Upper lobe of left lung (tissue), 4 donors: ENCODE measurements at regions not wholly inside any gene's neighbourhood (a gene's known extent, or its start where the extent isn't known, plus 50 kb on each side); places are given as distances from the start of the nearest gene placed in this dataset.

Source experiments
- CTCF ChIP-seq, 6 experiments: fragments of 450-650 bp in 4 of 6; fragments of 200-600 bp in 2 of 6; sonication (generic) in 2 of 6; IDR thresholded peaks; one replicate each; pipeline ENCODE4 v1.5.1; 2016 to 2019; ENCODE audit warnings: antibody characterized with exemption in 6 of 6
- POLR2A ChIP-seq, 4 donors: fragments of 450-650 bp; IDR thresholded peaks; one replicate each; pipeline ENCODE4 v1.5.1; 2016 to 2017; ENCODE audit warnings: antibody characterized with exemption in 4 of 4, mild to moderate bottlenecking in 2 of 4
- POLR2AphosphoS5 ChIP-seq, 2 donors: sonication (generic); formaldehyde crosslinking; IDR thresholded peaks; one replicate each; pipeline ENCODE4 v1.5.1; 2017; ENCODE audit warnings: antibody characterized with exemption in 2 of 2

- TF ChIP-seq CTCF (IDR thresholded peaks at IDR 0.05) (no peak), POLR2AphosphoS5 (IDR thresholded peaks at IDR 0.05) (no peak), POLR2A (IDR thresholded peaks at IDR 0.05) (no peak)
Observed at GRCh38 chr13:63337921-63338320, 1922.3 kb upstream of the PCDH20 start.
